ENCODE measurements at regions not wholly inside any gene's neighbourhood (a gene's known extent, or its start where the extent isn't known, plus 50 kb on each side); places are given as distances from the start of the nearest gene placed in this dataset.

DNA sequence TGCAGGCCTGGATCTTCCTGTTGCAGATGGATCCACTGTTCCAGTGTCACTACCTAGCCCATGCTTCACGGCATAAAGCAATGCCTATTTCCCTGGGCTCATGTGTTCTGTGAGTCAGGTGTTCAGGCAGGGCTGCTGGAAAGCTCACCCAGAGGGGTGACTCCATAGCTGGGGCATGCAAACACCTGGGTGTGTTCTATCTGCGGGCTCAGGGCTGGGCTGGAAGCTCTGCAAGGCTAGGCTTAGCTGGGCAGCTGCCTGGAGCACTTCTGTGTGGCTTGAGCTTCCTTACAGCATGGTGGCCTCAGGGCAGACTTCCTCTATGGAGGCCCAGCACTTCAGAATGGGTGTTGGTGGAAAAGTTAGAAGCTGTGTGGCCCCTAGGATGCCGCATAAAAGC, 139.9 kb downstream of the GADD45G start:
- no peaks in the 10 kb centered on the region for H3K36me3 ChIP-seq (ENCODE audit: control insufficient read depth in 2 of 4, insufficient read depth in 4 of 4, low read length in 3 of 4)
- no peak overlapping the region for H4K5ac ChIP-seq (ENCODE audit: insufficient read length, low read depth, low read length)
- ChIA-PET CTCF (ENCODE audit: partially characterized antibody) (interaction anchor here (0.6 to 2.2 kb wide), 5 partner anchors 14 to 147 kb away, joined by 3 to 5 read pairs (median 4); no protein-coding TSS in a partner anchor), POLR2A (ENCODE audit: partially characterized antibody) (interaction anchor here (1.4 kb wide), 1 partner anchor 67 kb away, joined by 5 read pairs; no protein-coding TSS in a partner anchor)
- no peak overlapping the region for H2BK15ac ChIP-seq (ENCODE audit: low read length)
- FAIRE-seq, result no peak
- WGBS, 2 experiments (ENCODE audit: extremely low coverage in 1 of 2, insufficient coverage in 1 of 2, insufficient read length in 1 of 2, insufficient replicate concordance in 2 of 2, low coverage in 1 of 2, low lambda C conversion rate in 2 of 2, missing lambda C conversion rate in 1 of 2), result 92% methylated on average over 3 of the region's 3 CpGs; no CpG with 5 or more reads in 1 of the 2 experiments
- H2AK5ac ChIP-seq (ENCODE audit: low read depth, low read length), result no peak overlapping the region
- H3K23me2 ChIP-seq (ENCODE audit: low read depth, low read length), result no peaks in the 10 kb centered on the region; the same call in 1 of the 2 replicates
- H2BK20ac ChIP-seq (ENCODE audit: low read length), result no peak overlapping the region
- 0 out of 2 replicates have a peak overlapping the region, but pooled peaks have one; percentile 27 for H2BK12ac ChIP-seq (ENCODE audit: low read depth, low read length)
- TF ChIP-seq, protein P1, sequence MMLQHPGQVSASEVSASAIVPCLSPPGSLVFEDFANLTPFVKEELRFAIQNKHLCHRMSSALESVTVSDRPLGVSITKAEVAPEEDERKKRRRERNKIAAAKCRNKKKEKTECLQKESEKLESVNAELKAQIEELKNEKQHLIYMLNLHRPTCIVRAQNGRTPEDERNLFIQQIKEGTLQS (IDR thresholded peaks at IDR 0.05; ENCODE audit: insufficient read depth, low read depth, low read length), result no peak
- TF ChIP-seq POLR2AphosphoS5 (IDR thresholded peaks at IDR 0.05; ENCODE audit: low read depth, low read length), result no peak
- TF ChIP-seq JUND (IDR thresholded peaks at IDR 0.05; ENCODE audit: low read length), result no peak
- TF ChIP-seq YY1 (IDR thresholded peaks at IDR 0.05; ENCODE audit: low read depth, low read length), result no peak
- no peak for TF ChIP-seq ZNF274 (IDR thresholded peaks at IDR 0.05; ENCODE audit: borderline replicate concordance, extremely low read depth, low read length)
- TF ChIP-seq TAF1 (IDR thresholded peaks at IDR 0.05; ENCODE audit: low read depth, low read length), result no peak
- TF ChIP-seq CHD2 (IDR thresholded peaks at IDR 0.05; ENCODE audit: low read length), result no peak
- no peak for TF ChIP-seq MAFK (IDR thresholded peaks at IDR 0.05; ENCODE audit: low read depth, low read length)
- H2AFZ ChIP-seq (ENCODE audit: low read length), result no peak overlapping the region
- no peak overlapping the region for H3K18ac ChIP-seq (ENCODE audit: extremely low read depth, low read length)
- H4K20me1 ChIP-seq (replicated peaks in 1 of 2; ENCODE audit: control insufficient read depth in 1 of 2, insufficient read depth in 2 of 2, low read length in 2 of 2), result peaks cover 0 to 2% of the 10 kb centered on the region in 2 experiments
- H3K79me2 ChIP-seq (ENCODE audit: control insufficient read depth in 1 of 2, insufficient read depth in 2 of 2, low read length in 2 of 2), result peaks cover 0 to 2% of the 10 kb centered on the region in 2 experiments; a peak in 1 of 4 replicates
- no peak overlapping the region for H3K9ac ChIP-seq (replicated peaks in 1 of 4; ENCODE audit: extremely low read depth in 1 of 4, low read depth in 3 of 4, low read length in 3 of 4)
- H2BK120ac ChIP-seq (replicated peaks; ENCODE audit: low read depth, low read length), result no peak overlapping the region
- no peak overlapping the region for H4K91ac ChIP-seq (replicated peaks; ENCODE audit: insufficient read length, low read length)
- H3K4me2 ChIP-seq (ENCODE audit: insufficient read depth in 1 of 2, low read depth in 2 of 2, low read length in 2 of 2), result no peak overlapping the region
- H3K14ac ChIP-seq (ENCODE audit: insufficient read length), result no peak overlapping the region
- no peak overlapping the region for H3K27ac ChIP-seq (ENCODE audit: low read depth, low read length)
- H3K23ac ChIP-seq (ENCODE audit: insufficient read length), result no peak overlapping the region
- no peak overlapping the region for H3K56ac ChIP-seq (replicated peaks; ENCODE audit: insufficient read length, low read depth, low read length)
- H3K27me3 ChIP-seq (replicated peaks in 1 of 4; ENCODE audit: control insufficient read depth in 3 of 4, extremely low read depth in 1 of 4, insufficient read depth in 3 of 4, low read length in 3 of 4), result no peaks in the 10 kb centered on the region
- no peak overlapping the region for H2BK5ac ChIP-seq (ENCODE audit: low read depth, low read length)
- no peaks in the 10 kb centered on the region for H3K79me1 ChIP-seq (ENCODE audit: low read depth, low read length)
- no peak overlapping the region for H3K4ac ChIP-seq (replicated peaks; ENCODE audit: insufficient read length, low read depth, low read length)
- no peak overlapping the region for H4K8ac ChIP-seq (ENCODE audit: extremely low read depth, insufficient read depth, low read length)
- no peak overlapping the region for H3K4me3 ChIP-seq (ENCODE audit: extremely low read depth in 1 of 4, insufficient read depth in 2 of 4, low read depth in 3 of 4, low read length in 4 of 4)
- no peak for DNase-seq (ENCODE audit: low read depth in 1 of 2, low spot score in 2 of 2)
- H3K9me3 ChIP-seq (ENCODE audit: insufficient read depth in 2 of 2, low read depth in 1 of 2, low read length in 1 of 2), result no peaks in the 10 kb centered on the region
- peaks cover 0 to 9% (median under 1%) of the 10 kb centered on the region in 4 experiments; a peak in 5 of 7 replicates for H3K4me1 ChIP-seq (replicated peaks in 1 of 4; ENCODE audit: control insufficient read depth in 3 of 4, insufficient read depth in 4 of 4, low read length in 3 of 4)

Data from H1 (cell line).